GM21529 (cell line): ENCODE measurements at regions not wholly inside any gene's neighbourhood (a gene's known extent, or its start where the extent isn't known, plus 50 kb on each side); places are given as distances from the start of the nearest gene placed in this dataset.
A peak's percentile ranks its signal among the peaks of the same experiment; 100 is the strongest.
"Not testable (repeated sequence)": the region's sequence is repeated elsewhere in the genome, so short reads cannot be mapped to it uniquely, and the experiment has no call there.

Experiments used
- ATAC-seq: cut with Tn5 transposase; IDR thresholded peaks from one replicate; pipeline ENCODE4 v1.9.1; 2021; ENCODE audit not compliant: unreplicated experiment

GRCh38 chr4:175033162-175033561 is 115.0 kb downstream of the ADAM29 start:
- no peak for ATAC-seq

GRCh38 chr4:175034007-175034406 is 115.8 kb downstream of the ADAM29 start:
- no peak for ATAC-seq

GRCh38 chr4:175034986-175035705 is 117.0 kb downstream of the ADAM29 start:
- ATAC-seq: no peak

GRCh38 chr4:175035905-175036304 is 117.7 kb downstream of the ADAM29 start:
- no peak for ATAC-seq

- no peak for ATAC-seq
Observed at GRCh38 chr4:175048111-175048784, 130.1 kb downstream of the ADAM29 start.

- ATAC-seq: no peak
Observed at GRCh38 chr4:175048906-175049305, 130.7 kb downstream of the ADAM29 start.

GRCh38 chr4:175051974-175052373 is 133.8 kb downstream of the ADAM29 start:
- no peak for ATAC-seq

- ATAC-seq: peak; percentile 51
Observed at GRCh38 chr4:175054980-175055379, 136.8 kb downstream of the ADAM29 start.

GRCh38 chr4:175062183-175062592 is 144.0 kb downstream of the ADAM29 start:
- ATAC-seq: no peak

GRCh38 chr4:175065228-175065627 is 147.1 kb downstream of the ADAM29 start:
- no peak for ATAC-seq

GRCh38 chr4:175066923-175067627 is 148.9 kb downstream of the ADAM29 start:
- no peak for ATAC-seq

GRCh38 chr4:175068266-175068665 is 150.1 kb downstream of the ADAM29 start:
- no peak for ATAC-seq

- ATAC-seq: no peak
Observed at GRCh38 chr4:175070444-175070843, 152.3 kb downstream of the ADAM29 start.

GRCh38 chr4:175071123-175071522 is 153.0 kb downstream of the ADAM29 start:
- ATAC-seq: no peak

GRCh38 chr4:175087145-175087544 is 169.0 kb downstream of the ADAM29 start:
- no peak for ATAC-seq

GRCh38 chr4:175090116-175090515 is 172.0 kb downstream of the ADAM29 start:
- no peak for ATAC-seq

- ATAC-seq: no peak
Observed at GRCh38 chr4:175091649-175092048, 173.5 kb downstream of the ADAM29 start.

GRCh38 chr4:175092114-175092513 is 174.0 kb downstream of the ADAM29 start:
- no peak for ATAC-seq

- not testable (repeated sequence) for ATAC-seq
Observed at GRCh38 chr4:175093055-175093454, 174.9 kb downstream of the ADAM29 start.

GRCh38 chr4:175103403-175103802 is 185.2 kb downstream of the ADAM29 start:
- no peak for ATAC-seq

GRCh38 chr4:175106301-175106700 is 188.1 kb downstream of the ADAM29 start:
- no peak for ATAC-seq

- ATAC-seq: no peak
Observed at GRCh38 chr4:175109933-175110332, 191.8 kb downstream of the ADAM29 start.
